ENCODE measurements at regions not wholly inside any gene's neighbourhood (a gene's known extent, or its start where the extent isn't known, plus 50 kb on each side); places are given as distances from the start of the nearest gene placed in this dataset.
A peak's percentile ranks its signal among the peaks of the same experiment; 100 is the strongest.

- FAIRE-seq, result no peak
These were observed 67.0 kb upstream of the DST start for GRCh38 chr6:56709650-56710049.

- FAIRE-seq, result peak; percentile 98
These were observed 66.3 kb upstream of the DST start for GRCh38 chr6:56708810-56709597.

- FAIRE-seq, result no peak
These were observed 64.5 kb upstream of the DST start for GRCh38 chr6:56706981-56707726.

GRCh38 chr6:56699066-56699654 lies 56.5 kb upstream of the DST start:
- peak; percentile 97 for FAIRE-seq

GRCh38 chr6:56695702-56696101 lies 53.0 kb upstream of the DST start:
- FAIRE-seq, result no peak

GRCh38 chr6:56694002-56694401 lies 51.3 kb upstream of the DST start:
- no peak for FAIRE-seq

- no peak for FAIRE-seq
These were observed 50.5 kb upstream of the DST start for GRCh38 chr6:56693246-56693607.

- FAIRE-seq, result no peak
These were observed 50.0 kb upstream of the DST start for GRCh38 chr6:56692523-56693245.

Measured in A204.1 (cell line).